ENCODE measurements at regions not wholly inside any gene's neighbourhood (a gene's known extent, or its start where the extent isn't known, plus 50 kb on each side); places are given as distances from the start of the nearest gene placed in this dataset.
"Not testable (repeated sequence)": the region's sequence is repeated elsewhere in the genome, so short reads cannot be mapped to it uniquely, and the experiment has no call there.

GRCh38 chr6:26836657-26837056 lies 177.1 kb upstream of the ZNF322 start:
- not testable (repeated sequence) for TF ChIP-seq EZH2phosphoT487 (conservative IDR thresholded peaks at IDR 0.05; ENCODE audit: low read length); CTCF (IDR thresholded peaks at IDR 0.05; ENCODE audit: insufficient read depth, low read length, poor library complexity, severe bottlenecking)
